Right kidney (tissue), 1 donor: ENCODE measurements at regions not wholly inside any gene's neighbourhood (a gene's known extent, or its start where the extent isn't known, plus 50 kb on each side); places are given as distances from the start of the nearest gene placed in this dataset.
A peak's percentile ranks its signal among the peaks of the same experiment; 100 is the strongest.

Experiments used
- DNase-seq: peaks from one replicate; pipeline ENCODE4 v3.0.0-alpha.2; 2016

DNA sequence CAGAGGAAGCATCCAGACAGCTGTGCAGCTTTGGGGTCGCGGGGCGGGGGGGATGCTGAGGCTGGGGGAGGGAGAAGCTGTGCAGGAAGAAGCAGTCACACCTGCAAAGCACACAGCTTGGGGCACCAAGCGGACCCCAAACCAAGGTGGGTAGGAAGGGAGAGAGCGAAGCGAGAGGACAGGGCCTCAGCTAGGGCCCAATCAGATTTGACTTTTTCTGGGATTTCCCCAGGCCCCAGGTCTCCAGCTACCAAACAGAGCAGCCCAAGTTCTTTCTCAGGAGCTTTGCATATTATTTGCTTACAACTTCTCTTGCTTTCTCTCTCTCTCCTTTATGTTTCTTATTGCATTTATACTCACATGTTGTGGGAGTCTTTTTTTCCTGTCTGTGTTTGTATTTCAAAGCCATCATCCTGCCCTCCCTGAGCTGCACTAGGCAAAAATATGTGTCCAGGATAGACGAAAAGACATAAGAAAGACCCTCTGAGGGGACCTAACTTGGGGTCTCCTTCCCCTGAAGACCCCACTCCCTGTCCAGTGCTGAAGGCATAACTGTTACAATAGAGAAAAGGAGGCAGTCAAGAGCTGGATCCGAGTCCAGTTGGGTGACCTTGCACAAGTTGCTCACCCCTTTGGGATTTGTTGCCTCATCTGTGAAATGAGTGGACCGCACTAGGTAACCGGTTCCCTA is 50.6 kb upstream of the SMNDC1 start:
- DNase-seq: no peak

DNA sequence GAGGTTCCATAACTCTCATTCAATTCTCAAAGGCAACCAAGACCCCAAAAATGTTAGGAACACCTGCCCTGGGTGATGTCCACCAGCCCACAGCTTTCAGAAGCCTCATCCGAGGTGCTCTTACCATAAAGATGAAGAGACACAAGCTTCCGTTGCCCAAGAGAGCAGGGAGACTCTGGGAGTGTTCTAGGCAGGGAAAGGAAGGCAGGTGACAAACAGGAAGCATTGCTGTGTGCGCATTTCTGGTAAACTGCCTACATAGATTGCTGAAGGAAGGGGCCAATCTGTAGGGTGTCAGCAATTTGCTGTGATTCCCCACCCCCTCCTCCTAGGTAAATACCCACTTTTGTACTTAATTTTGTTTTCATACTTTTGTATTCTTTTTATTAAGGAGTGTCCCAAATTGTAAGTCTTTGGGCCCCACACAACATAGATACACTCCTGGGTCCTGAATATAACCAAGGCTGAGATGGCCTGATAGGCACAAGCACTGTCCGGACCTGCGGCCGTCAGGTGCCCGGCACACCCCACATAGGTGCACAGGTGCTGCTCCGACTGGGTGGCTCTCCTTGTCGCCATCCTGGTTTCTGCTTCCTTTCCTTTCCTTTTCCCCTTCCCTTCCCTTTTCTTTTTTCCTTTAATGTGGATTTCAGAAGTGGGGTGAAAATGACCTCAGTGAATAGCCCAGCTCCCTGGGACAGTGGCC is 51.4 kb upstream of the SMNDC1 start:
- DNase-seq: no peak

GRCh38 chr10:110356628-110357245 is 52.0 kb upstream of the SMNDC1 start:
- peak; percentile 48 for DNase-seq

DNA sequence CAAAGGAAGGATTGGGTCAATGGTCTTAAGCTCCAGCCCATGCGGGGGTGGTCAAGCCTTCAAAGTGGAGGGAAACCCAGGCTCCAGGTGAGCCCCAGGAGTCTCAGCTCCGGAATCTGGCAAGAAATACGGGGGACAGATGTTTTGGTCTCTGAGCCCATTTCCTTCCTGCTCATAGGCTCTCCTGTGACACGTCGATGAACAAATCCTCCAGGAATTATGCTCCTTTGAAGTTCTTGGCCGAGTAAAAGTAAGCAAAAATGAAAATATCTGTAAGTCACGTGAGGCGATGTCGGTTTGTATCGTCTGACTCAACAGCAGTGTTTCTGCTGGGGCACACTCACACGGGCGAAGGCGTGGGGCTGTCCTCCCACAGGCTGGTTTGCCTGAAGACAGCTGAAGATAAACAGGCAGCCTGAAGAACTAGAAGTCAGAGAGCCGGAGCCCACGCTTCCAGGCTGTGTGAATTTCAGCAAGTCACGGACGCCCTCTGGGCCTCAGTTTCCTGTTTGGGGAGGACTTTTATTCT is 52.6 kb upstream of the SMNDC1 start:
- peak; percentile 22 for DNase-seq

- DNase-seq: no peak
These were observed 53.2 kb upstream of the SMNDC1 start for GRCh38 chr10:110357871-110358270.

- DNase-seq: no peak
These were observed 53.6 kb upstream of the SMNDC1 start for GRCh38 chr10:110358278-110358677.

- no peak for DNase-seq
These were observed 54.3 kb upstream of the SMNDC1 start for GRCh38 chr10:110358869-110359629.

- no peak for DNase-seq
These were observed 56.2 kb upstream of the SMNDC1 start for GRCh38 chr10:110360857-110361474.

- no peak for DNase-seq
These were observed 57.2 kb upstream of the SMNDC1 start for GRCh38 chr10:110361800-110362456.

DNA sequence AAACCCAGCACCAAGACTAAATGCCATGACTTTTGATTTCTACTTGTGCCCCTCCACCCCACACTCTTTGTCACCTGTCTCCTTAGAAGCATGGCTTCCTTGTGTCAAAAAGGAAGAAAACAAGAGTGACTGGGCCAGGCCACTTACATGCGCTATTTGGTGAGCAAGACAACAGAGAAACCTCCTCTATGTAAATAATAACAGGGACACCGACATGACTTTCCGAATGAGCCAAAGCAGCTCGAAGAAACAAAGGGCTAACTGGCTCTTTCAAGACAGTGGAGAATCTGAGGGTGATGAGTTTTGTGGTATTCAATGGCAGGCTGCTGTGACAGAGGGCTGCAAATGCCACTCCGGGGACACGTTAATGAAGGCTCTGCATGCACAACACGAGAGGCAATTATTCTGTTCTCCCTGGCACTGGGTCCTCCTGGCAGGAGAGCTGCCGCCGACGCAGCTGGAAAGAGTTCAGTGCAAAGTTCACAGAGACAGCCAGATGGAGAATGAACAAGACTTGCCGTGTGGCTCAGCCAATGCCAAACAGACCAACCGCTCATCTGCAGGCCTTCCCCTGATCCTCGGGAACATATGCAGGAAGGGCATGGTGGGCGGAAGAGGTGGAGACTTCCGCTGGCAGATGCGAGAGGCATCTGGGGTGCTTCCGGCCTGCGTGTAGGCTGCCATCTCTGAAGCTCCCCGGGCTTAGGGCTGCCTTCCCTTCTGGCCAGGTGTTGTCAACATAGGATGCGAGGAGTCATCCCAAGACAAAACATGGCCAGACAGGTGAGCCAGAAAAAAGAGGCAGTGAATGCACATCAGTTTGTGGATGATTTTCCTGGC is 59.1 kb upstream of the SMNDC1 start:
- DNase-seq: no peak

DNA sequence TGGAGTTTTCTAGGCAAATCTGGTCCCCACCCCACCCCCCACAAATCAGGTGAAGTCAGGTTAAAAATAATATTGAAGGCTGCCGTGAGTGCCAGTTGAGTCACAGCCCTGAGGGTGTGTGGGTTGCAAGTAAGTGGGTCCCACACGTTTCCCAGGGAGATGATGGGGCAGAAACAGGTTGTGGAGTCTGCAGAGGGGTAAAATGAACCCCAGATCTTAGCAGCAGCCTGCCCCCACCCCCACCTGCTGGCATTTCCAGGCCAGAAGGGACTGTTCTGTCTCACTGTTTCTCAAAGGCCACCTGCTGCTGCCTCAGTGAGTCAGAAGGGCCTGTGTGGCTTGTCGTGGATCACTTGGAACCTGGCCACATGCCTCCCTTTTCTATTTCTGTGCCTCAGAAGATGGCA is 59.8 kb upstream of the SMNDC1 start:
- DNase-seq: no peak

DNA sequence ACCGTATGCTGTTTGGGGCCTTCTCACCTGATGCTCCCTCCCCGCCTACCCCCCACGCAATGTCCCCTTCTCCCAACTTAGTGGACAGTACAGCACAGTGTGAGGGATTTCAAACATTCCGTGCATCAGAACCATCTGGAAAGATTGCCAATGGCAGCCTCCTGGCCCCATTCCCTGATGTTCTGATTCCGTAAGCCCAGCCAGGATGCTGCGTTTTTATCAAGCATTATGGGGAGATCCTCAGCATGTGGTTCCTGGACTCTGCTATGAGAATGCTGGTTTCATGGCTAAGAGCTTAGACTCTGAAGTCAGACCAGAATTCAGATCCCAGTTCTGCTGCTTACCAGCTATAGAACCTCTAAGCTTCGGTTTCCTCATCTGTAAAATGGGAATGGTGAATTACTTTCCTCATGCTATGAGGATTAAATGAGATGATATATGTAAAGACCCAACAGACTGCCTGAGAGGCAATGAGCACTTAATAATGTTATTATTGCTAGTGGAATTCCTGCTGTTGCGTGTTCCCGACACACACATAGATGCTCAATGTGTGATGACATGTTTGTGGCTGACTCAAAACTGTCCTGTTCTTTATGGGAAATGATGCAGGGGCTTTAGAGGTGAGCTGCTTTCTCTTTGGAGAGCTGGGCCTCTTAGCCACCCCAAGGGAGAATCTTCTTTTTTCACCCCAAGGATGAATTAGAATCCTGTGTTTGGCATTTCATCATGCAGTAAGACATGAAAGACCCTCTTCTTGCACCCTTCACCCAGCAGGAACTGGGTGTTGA is 60.8 kb upstream of the SMNDC1 start:
- no peak for DNase-seq

- no peak for DNase-seq
These were observed 61.9 kb upstream of the SMNDC1 start for GRCh38 chr10:110366635-110367034.

DNA sequence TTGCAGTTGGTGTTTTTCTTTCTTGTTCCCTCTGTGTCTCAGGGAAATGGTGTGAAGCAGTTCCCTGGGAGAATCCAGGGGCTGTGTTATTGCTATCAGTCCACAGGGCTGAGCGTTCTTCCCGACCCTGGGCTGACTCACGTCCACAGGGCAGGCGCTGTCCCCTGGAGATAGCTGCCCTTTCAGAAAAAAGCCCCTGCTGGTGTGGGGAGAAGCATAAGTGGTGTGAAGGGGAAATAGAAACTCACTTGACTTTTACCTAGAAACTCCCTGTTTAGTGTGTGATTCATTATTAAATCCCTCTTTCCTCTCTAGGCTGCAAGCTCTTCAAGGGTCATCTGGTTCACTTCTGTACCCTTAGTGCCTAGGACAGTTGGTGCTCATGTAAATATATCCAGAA is 63.3 kb upstream of the SMNDC1 start:
- no peak for DNase-seq

DNA sequence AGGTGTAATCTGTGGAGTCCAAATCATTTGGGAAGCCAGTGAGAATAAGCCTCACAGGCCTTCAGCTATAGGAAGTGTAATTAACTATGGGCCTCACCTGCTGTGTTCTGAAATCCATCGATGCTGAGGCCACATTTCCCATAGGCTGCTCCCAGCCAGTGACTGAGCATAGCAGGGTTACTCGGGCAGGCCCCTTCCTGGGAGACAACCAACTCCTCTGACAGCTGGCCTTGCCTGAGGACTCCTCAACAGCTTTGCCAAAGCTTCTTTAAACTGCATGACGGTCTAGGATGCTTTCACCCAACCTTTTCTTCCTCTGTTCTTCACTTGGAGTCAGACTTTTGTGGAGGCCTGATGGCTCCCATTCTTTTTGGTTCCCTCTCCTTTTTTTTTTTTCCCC is 63.8 kb upstream of the SMNDC1 start:
- no peak for DNase-seq

DNA sequence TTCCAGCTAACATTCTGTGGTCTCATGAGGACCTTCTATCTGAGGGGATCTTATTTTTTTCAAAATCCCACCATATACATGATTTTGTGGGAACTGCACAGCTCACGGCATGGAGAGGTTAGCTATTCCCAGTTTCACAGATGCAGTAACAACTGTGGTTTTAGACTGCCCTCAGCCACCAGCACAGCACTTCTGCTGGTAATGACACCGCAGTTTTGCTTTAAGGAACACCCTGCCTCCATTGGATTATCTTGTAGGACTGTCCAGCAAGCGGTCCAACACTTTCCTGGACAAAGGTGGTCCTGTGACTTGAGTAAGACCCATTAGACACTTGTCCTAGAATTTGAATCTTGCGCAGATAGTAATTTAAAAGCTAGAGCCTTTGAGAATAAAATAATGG is 65.3 kb upstream of the SMNDC1 start:
- DNase-seq: no peak

GRCh38 chr10:110372656-110373055 is 67.9 kb upstream of the SMNDC1 start:
- no peak for DNase-seq

DNA sequence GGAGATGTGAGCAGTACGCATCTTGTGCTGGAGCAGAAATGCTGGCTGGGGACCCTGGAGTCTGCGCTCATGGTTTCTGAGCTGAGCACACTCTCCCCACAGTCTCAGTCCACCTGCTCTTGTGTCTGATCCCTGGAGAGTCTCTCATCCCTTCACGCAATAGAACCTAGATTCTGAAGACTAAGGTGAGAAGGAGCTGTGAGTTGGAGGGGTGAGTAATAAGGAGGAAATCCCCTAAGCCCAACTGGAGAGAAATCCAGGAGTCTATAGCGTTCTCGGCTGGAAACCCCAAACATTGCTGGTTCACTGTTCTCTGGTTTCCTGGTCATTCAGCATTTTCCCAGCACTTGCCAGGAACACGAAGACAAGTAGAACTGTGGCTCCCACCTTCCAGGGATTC is 68.3 kb upstream of the SMNDC1 start:
- DNase-seq: no peak

- no peak for DNase-seq
These were observed 69.3 kb upstream of the SMNDC1 start for GRCh38 chr10:110373857-110374654.
